ENCODE measurements at regions not wholly inside any gene's neighbourhood (a gene's known extent, or its start where the extent isn't known, plus 50 kb on each side); places are given as distances from the start of the nearest gene placed in this dataset.

DNA sequence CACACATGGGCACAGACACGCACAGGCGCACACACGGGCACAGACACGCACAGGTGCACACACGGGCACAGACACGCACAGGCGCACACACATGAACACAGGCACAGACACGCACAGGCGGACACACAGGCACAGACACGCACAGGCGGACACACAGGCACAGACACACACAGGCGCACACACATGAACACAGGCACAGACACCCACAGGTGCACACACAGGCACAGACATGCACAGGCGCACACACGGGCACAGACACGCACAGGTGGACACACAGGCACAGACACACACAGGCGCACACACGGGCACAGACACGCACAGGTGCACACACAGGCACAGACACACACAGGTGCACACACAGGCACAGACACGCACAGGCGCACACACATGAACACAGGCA lies 312.8 kb upstream of the IRX1 start:
- intact Hi-C loops (cut with DNase I): no loop called here
- no peak for DNase-seq
- TF ChIP-seq, protein P1, sequence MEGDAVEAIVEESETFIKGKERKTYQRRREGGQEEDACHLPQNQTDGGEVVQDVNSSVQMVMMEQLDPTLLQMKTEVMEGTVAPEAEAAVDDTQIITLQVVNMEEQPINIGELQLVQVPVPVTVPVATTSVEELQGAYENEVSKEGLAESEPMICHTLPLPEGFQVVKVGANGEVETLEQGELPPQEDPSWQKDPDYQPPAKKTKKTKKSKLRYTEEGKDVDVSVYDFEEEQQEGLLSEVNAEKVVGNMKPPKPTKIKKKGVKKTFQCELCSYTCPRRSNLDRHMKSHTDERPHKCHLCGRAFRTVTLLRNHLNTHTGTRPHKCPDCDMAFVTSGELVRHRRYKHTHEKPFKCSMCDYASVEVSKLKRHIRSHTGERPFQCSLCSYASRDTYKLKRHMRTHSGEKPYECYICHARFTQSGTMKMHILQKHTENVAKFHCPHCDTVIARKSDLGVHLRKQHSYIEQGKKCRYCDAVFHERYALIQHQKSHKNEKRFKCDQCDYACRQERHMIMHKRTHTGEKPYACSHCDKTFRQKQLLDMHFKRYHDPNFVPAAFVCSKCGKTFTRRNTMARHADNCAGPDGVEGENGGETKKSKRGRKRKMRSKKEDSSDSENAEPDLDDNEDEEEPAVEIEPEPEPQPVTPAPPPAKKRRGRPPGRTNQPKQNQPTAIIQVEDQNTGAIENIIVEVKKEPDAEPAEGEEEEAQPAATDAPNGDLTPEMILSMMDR (IDR thresholded peaks at IDR 0.05): no peak
- H3K9me3 ChIP-seq: no peaks in the 10 kb centered on the region
- no peak overlapping the region for H3K27ac ChIP-seq
- no peaks in the 10 kb centered on the region for H3K36me3 ChIP-seq
- no peaks in the 10 kb centered on the region for H3K27me3 ChIP-seq
- no peak for ATAC-seq
- no peaks in the 10 kb centered on the region for H3K4me1 ChIP-seq
- H3K4me3 ChIP-seq: no peak overlapping the region

DNA sequence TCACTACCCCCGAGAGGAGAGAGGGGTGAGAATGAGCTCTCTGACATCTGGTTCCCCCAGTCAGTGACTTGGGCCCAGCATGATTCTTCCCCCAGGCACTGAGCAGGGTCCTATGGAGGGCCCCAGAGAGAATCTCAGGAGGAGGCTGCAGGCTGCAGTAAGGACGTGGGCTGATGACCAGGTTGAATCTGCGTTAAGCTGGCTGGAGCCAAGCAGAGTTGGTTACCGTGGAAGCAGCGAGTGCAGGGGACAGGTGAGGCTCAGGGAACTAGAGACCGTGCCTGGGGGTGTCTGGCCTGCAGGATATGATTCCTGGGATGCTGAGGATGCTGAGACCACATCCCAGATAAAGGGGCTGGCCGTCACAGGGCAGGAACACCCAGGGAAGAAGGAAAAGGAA lies 314.3 kb upstream of the IRX1 start:
- no peak overlapping the region for H3K4me3 ChIP-seq
- intact Hi-C loops (cut with DNase I): no loop called here
- TF ChIP-seq, protein P1 (IDR thresholded peaks at IDR 0.05): no peak
- DNase-seq: no peak
- no peaks in the 10 kb centered on the region for H3K9me3 ChIP-seq
- H3K36me3 ChIP-seq: no peaks in the 10 kb centered on the region
- H3K27ac ChIP-seq: no peak overlapping the region
- no peaks in the 10 kb centered on the region for H3K27me3 ChIP-seq
- no peaks in the 10 kb centered on the region for H3K4me1 ChIP-seq
- ATAC-seq: no peak

DNA sequence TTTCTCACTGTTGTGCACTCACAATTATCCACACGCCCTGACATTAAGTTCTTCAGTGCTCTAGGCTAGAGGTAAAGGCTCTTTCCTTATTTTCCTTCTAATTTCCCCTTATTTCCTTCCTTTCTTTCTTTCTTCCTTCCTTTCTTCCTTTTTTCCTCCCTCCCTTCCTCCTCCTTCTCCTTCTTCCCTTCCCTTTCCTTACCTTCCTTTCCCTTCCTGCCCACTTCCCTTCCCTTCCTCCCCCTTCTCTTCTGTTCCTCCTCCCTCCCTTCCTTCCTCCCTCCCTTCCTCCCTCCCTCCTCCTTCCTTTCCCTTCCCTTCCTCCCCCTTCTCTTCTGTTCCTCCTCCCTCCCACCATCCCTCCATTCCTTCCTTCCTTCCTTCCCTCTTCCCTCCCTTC lies 317.0 kb upstream of the IRX1 start:
- TF ChIP-seq, protein P1 (IDR thresholded peaks at IDR 0.05): no peak
- H3K4me1 ChIP-seq: no peaks in the 10 kb centered on the region
- no peaks in the 10 kb centered on the region for H3K9me3 ChIP-seq
- no peaks in the 10 kb centered on the region for H3K36me3 ChIP-seq
- no peak overlapping the region for H3K4me3 ChIP-seq
- H3K27ac ChIP-seq: no peak overlapping the region
- DNase-seq (no peak), ATAC-seq (no peak)
- no peaks in the 10 kb centered on the region for H3K27me3 ChIP-seq
- intact Hi-C loops (cut with DNase I): no loop called here

DNA sequence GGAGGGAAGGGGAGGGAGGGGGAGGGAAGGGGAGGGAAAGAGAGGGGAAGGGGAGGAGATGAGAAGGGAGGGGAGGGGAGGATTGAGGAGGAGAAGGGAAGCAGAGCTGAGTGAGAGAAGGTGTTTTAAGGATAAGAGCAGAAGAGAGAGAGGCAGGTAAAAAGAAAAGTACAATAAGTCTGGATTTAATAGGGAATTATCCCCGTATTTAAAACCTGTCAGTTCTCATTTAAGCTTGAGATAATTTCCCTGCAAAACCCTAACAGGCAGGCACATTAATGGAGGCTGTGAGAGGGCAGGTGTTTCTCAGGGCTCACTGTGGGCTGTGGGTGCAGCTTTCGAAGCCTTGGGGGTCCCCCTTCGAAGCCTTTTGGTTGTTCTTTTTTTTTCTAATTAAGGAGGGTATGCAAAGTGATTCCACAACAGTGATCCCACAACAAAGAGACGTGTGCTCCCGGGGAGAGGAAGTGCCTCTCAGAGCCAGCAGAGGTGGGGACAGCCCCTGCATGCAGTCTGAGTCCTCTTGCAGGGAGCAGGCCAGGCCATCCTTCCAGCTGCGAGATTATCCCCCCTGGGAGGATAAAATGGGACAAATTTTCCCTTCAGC lies 317.9 kb upstream of the IRX1 start:
- ATAC-seq: no peak
- TF ChIP-seq, protein P1 (IDR thresholded peaks at IDR 0.05): no peak
- Histone ChIP-seq H3K4me1 (no peaks in the 10 kb centered on the region), H3K4me3 (no peak overlapping the region), H3K36me3 (no peaks in the 10 kb centered on the region), H3K27me3 (no peaks in the 10 kb centered on the region), H3K9me3 (no peaks in the 10 kb centered on the region), H3K27ac (no peak overlapping the region)
- no peak for DNase-seq
- intact Hi-C loops (cut with DNase I): no loop called here

DNA sequence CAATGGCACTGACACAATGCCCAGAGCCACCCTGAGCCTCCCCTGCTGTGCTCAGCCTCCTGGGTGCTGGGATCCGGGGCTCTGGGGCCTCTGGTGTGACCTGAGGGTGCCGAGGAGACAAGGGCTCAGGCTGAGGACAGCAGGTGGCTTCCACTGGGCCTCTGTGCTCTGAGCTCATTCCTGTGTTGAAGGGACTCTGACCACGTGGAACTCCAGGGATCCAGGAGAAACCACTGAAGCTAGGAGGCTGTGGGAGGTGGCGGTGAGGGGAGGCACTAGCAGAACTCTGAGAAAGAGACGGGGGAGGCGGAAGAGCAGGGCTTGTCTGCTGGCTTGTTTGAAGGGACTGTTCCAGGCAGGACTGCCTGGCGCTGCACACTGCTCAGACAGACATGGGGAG lies 318.7 kb upstream of the IRX1 start:
- ATAC-seq (no peak), DNase-seq (no peak)
- H3K36me3 ChIP-seq: no peaks in the 10 kb centered on the region
- H3K9me3 ChIP-seq: no peaks in the 10 kb centered on the region
- no peaks in the 10 kb centered on the region for H3K27me3 ChIP-seq
- H3K4me3 ChIP-seq: no peak overlapping the region
- H3K27ac ChIP-seq: no peak overlapping the region
- intact Hi-C loops (cut with DNase I): no loop called here
- TF ChIP-seq, protein P1 (IDR thresholded peaks at IDR 0.05): no peak
- no peaks in the 10 kb centered on the region for H3K4me1 ChIP-seq

All from upper lobe of right lung (tissue), 1 donor.